Fibroblast of pulmonary artery (primary cell): ENCODE measurements at regions not wholly inside any gene's neighbourhood (a gene's known extent, or its start where the extent isn't known, plus 50 kb on each side); places are given as distances from the start of the nearest gene placed in this dataset.

Experiments
- DNase-seq: peaks from one replicate; pipeline ENCODE4 v3.0.0-alpha.2; 2010; ENCODE audit warnings: low read depth
- H3K4me3 ChIP-seq: replicated peaks from 2 replicates; pipeline ENCODE4 v1.5.1; 2011; ENCODE audit warnings: low read depth, mild to moderate bottlenecking, control low read depth, low read length, moderate library complexity
- TF ChIP-seq, protein P1 (sequence below): IDR thresholded peaks from 2 replicates; pipeline ENCODE4 v1.5.1; 2011; ENCODE audit warnings: mild to moderate bottlenecking, control low read depth, low read length, inconsistent platforms; ENCODE audit errors: missing control alignments

DNA sequence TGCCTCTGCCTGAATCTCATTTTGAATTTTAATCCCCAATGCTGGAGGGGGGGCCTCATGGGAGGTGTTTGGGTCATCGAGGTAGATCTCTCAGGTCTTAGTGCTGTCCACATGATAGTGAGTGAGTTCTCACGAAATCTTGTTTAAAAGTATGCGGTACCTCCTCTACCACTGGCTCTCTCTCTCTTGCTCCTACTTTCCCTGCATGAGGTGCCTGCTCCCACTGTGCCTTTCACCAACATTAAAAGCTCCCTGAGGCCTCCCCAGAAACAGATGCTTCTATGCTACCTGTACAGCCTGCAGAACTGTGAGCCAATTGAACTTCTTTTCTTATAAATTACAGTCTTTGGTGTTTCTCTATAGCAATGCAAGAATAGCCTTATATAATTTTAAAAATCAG is 560.7 kb upstream of the CPEB2 start:
- TF ChIP-seq, protein P1, sequence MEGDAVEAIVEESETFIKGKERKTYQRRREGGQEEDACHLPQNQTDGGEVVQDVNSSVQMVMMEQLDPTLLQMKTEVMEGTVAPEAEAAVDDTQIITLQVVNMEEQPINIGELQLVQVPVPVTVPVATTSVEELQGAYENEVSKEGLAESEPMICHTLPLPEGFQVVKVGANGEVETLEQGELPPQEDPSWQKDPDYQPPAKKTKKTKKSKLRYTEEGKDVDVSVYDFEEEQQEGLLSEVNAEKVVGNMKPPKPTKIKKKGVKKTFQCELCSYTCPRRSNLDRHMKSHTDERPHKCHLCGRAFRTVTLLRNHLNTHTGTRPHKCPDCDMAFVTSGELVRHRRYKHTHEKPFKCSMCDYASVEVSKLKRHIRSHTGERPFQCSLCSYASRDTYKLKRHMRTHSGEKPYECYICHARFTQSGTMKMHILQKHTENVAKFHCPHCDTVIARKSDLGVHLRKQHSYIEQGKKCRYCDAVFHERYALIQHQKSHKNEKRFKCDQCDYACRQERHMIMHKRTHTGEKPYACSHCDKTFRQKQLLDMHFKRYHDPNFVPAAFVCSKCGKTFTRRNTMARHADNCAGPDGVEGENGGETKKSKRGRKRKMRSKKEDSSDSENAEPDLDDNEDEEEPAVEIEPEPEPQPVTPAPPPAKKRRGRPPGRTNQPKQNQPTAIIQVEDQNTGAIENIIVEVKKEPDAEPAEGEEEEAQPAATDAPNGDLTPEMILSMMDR: no peak
- no peak for DNase-seq

DNA sequence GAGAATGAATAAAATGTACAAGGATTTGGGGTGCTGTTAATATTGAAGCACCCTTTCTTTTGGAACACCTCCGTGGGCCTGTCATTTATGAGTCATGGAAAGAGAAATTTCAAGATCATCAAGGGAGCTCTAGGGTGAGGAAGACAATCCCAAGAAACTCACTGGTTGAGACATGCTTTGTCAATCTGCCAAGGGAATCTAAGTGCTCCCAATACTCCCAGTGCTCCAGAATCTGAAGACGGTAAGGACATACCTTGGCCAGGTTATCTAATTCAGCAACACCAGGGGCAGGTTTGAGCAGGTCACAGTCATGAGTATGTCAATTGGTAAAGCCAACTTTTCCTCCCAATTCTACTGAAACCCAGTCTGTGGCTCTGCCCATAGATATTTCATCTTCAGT is 556.4 kb upstream of the CPEB2 start:
- no peak overlapping the region for H3K4me3 ChIP-seq
- TF ChIP-seq, protein P1: no peak
- DNase-seq: no peak

More for the DNA sequence above, 560.7 kb upstream of the CPEB2 start:
- no peak overlapping the region for H3K4me3 ChIP-seq

DNA sequence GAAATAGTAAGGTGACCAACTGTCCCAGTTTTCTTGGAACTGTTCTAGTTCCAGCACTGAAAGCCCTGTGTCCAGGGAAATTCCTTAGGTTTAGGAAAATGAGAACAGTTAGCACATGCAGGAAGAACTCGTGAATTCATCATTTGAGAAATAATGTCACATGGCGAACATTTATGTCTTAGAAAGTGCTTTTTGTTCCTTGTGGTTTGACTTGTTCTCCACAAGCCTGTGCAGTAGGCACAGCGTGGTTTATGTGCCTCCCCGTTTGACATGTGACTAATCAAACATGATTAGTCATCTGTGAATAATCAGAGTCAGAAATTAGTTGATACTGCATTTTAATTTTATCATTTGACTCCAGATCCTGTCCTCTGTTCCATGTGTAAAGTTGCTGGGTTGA is 556.0 kb upstream of the CPEB2 start:
- TF ChIP-seq, protein P1: no peak
- DNase-seq: no peak
- H3K4me3 ChIP-seq: no peak overlapping the region

DNA sequence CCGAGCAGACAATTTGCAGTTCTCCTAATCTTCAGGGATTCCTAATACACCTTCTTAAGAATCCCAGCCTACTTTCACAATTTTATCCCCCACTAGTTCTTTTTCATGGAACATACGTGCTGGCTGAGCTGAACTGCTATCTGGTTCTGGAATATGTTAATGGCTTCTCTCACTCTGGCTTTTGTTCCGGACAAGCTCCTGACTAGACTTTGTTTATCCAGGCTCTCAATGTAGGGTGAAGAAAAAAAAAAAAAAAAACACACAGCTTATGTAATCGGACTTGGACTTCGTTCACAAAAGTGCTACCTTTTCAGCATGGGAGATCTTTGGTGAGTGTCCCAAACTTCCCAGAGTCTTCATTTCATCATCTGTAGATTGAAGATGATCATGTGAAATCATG is 555.4 kb upstream of the CPEB2 start:
- no peak overlapping the region for H3K4me3 ChIP-seq
- TF ChIP-seq, protein P1: no peak
- no peak for DNase-seq

DNA sequence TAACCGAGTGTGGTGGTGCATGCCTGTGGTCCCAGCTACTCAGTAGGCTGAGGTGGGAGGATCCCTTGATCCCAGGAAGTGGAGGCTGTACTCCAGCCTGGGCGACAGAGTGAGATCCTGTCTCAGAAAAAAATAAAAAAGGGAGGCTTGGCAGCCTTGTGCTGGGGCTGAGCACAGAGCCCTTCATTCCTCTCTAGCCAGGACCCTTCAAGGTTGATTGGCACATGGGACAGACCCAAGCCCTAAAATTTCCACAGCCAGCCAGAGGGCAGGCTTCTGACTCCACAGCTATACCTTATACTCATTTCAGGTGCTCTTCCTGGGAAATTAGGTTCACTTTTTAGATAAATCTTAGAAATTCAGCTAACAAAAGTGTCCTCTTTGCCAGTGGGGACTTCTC is 553.0 kb upstream of the CPEB2 start:
- no peak overlapping the region for H3K4me3 ChIP-seq
- TF ChIP-seq, protein P1: no peak
- no peak for DNase-seq

DNA sequence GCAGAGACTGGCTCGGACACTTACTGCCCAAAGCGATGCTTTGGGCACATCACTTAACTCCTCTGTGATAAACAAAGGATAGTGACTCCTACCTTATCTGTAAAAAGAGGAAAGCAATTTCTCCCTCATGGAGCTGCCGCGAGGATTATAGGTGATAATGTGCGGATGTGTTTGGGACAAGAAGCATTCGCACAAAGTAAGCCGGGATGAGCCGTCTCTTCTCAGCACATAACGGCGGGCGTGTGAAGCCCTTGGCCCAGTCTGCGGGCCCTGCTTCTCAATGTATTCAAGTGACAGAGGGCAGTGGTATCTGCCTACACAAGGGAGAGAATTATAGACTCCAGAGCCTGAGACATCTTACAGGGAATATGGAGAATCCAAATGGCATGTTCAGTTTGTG is 550.3 kb upstream of the CPEB2 start:
- TF ChIP-seq, protein P1: no peak
- no peak for DNase-seq
- H3K4me3 ChIP-seq: no peak overlapping the region

DNA sequence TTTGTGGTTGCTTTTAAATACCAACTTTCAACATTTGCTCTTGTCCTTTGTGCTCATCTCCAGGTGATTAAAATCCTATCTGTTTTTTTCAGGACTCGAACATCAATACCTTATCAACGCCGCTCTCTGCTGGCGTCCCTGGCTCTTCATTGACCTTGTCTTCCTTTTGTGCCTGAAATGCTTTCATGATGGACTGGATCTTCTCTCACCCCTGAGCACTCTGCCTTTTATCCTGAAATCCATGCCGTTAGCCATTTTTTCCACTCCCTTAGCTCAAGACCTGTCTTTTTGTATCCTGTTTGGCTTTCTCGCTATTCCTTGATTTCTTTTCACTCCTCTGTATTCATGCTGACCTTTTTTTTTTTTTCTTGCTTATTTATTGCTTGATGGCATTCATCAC is 549.5 kb upstream of the CPEB2 start:
- H3K4me3 ChIP-seq: no peak overlapping the region
- DNase-seq: no peak
- TF ChIP-seq, protein P1: no peak
